ENCODE measurements at regions not wholly inside any gene's neighbourhood (a gene's known extent, or its start where the extent isn't known, plus 50 kb on each side); places are given as distances from the start of the nearest gene placed in this dataset.

GRCh38 chr11:81887671-81888070, 846.0 kb downstream of the FAM181B start:
- H3K9me3 ChIP-seq, result no peaks in the 10 kb centered on the region
- intact Hi-C loops (cut with DNase I), result no loop called here
- H3K27me3 ChIP-seq (ENCODE audit: low read depth), result no peaks in the 10 kb centered on the region

GRCh38 chr11:81886406-81887075, 847.1 kb downstream of the FAM181B start:
- no peak overlapping the region for H3K27ac ChIP-seq
- DNase-seq, result no peak
- no peaks in the 10 kb centered on the region for H3K4me1 ChIP-seq
- H3K36me3 ChIP-seq, result no peaks in the 10 kb centered on the region
- H3K4me3 ChIP-seq, result no peak overlapping the region
- no peaks in the 10 kb centered on the region for H3K27me3 ChIP-seq (ENCODE audit: low read depth)
- no peak for ATAC-seq
- no peaks in the 10 kb centered on the region for H3K9me3 ChIP-seq
- TF ChIP-seq CTCF (IDR thresholded peaks at IDR 0.05), result no peak
- intact Hi-C loops (cut with DNase I), result no loop called here

More at GRCh38 chr11:81887671-81888070, 846.0 kb downstream of the FAM181B start:
- ATAC-seq, result no peak
- TF ChIP-seq CTCF (IDR thresholded peaks at IDR 0.05), result no peak
- Histone ChIP-seq H3K4me1 (no peaks in the 10 kb centered on the region), H3K36me3 (no peaks in the 10 kb centered on the region), H3K27ac (no peak overlapping the region), H3K4me3 (no peak overlapping the region)
- no peak for DNase-seq

- DNase-seq (no peak), ATAC-seq (no peak)
- Histone ChIP-seq H3K4me1 (no peaks in the 10 kb centered on the region), H3K9me3 (no peaks in the 10 kb centered on the region), H3K36me3 (no peaks in the 10 kb centered on the region), H3K27ac (no peak overlapping the region), H3K27me3 (ENCODE audit: low read depth) (no peaks in the 10 kb centered on the region), H3K4me3 (no peak overlapping the region)
- no peak for TF ChIP-seq CTCF (IDR thresholded peaks at IDR 0.05)
- intact Hi-C loops (cut with DNase I), result no loop called here
Observed at GRCh38 chr11:81874635-81875034, 859.0 kb downstream of the FAM181B start.

GRCh38 chr11:81870815-81871214, 862.8 kb downstream of the FAM181B start:
- intact Hi-C loops (cut with DNase I), result no loop called here
- no peaks in the 10 kb centered on the region for H3K9me3 ChIP-seq
- H3K4me1 ChIP-seq, result no peaks in the 10 kb centered on the region
- H3K4me3 ChIP-seq, result no peak overlapping the region
- H3K36me3 ChIP-seq, result no peaks in the 10 kb centered on the region
- no peak for ATAC-seq
- H3K27me3 ChIP-seq (ENCODE audit: low read depth), result no peaks in the 10 kb centered on the region
- no peak for TF ChIP-seq CTCF (IDR thresholded peaks at IDR 0.05)
- no peak for DNase-seq
- no peak overlapping the region for H3K27ac ChIP-seq

- Histone ChIP-seq H3K9me3 (no peaks in the 10 kb centered on the region), H3K36me3 (no peaks in the 10 kb centered on the region), H3K4me1 (no peaks in the 10 kb centered on the region), H3K4me3 (no peak overlapping the region), H3K27me3 (ENCODE audit: low read depth) (no peaks in the 10 kb centered on the region), H3K27ac (no peak overlapping the region)
- ATAC-seq, result peak; percentile 40 to 51
- no peak for TF ChIP-seq CTCF (IDR thresholded peaks at IDR 0.05)
- intact Hi-C loops (cut with DNase I), result no loop called here
- DNase-seq, result no peak
Observed at GRCh38 chr11:81870066-81870412, 863.6 kb downstream of the FAM181B start.

All from lower lobe of right lung (tissue), 2 donors.